ENCODE measurements at regions not wholly inside any gene's neighbourhood (a gene's known extent, or its start where the extent isn't known, plus 50 kb on each side); places are given as distances from the start of the nearest gene placed in this dataset.

GRCh38 chr4:128390475-128390996 lies 102.9 kb upstream of the PGRMC2 start:
- Histone ChIP-seq H3K4me3 (replicated peaks; ENCODE audit: insufficient read depth, low read length) (no peak overlapping the region), H3K27ac (replicated peaks) (no peak overlapping the region)
- no peak for DNase-seq (ENCODE audit: low read depth in 1 of 2, low spot score in 1 of 2)

GRCh38 chr4:128388796-128389195 lies 101.2 kb upstream of the PGRMC2 start:
- Histone ChIP-seq H3K27me3 (ENCODE audit: insufficient read depth, poor library complexity, severe bottlenecking) (no peaks in the 10 kb centered on the region), H3K4me3 (replicated peaks; ENCODE audit: insufficient read depth, low read length) (no peak overlapping the region), H3K27ac (replicated peaks) (no peak overlapping the region)
- DNase-seq (ENCODE audit: low read depth in 1 of 2, low spot score in 1 of 2): no peak
- TF ChIP-seq REST (IDR thresholded peaks at IDR 0.05; ENCODE audit: insufficient replicate concordance, low read depth) (no peak), GABPA (IDR thresholded peaks at IDR 0.05; ENCODE audit: low read depth) (no peak), SPI1 (IDR thresholded peaks at IDR 0.05; ENCODE audit: borderline replicate concordance, low read depth) (no peak), POLR2AphosphoS5 (IDR thresholded peaks at IDR 0.05; ENCODE audit: low read depth) (no peak), CTCF (IDR thresholded peaks at IDR 0.05; ENCODE audit: insufficient read depth, low read length) (no peak)

More at GRCh38 chr4:128390475-128390996, 102.9 kb upstream of the PGRMC2 start:
- no peak for TF ChIP-seq CTCF (IDR thresholded peaks at IDR 0.05; ENCODE audit: insufficient read depth, low read length)
- no peaks in the 10 kb centered on the region for H3K27me3 ChIP-seq (ENCODE audit: insufficient read depth, poor library complexity, severe bottlenecking)

GRCh38 chr4:128388352-128388630 lies 100.7 kb upstream of the PGRMC2 start:
- no peak for DNase-seq (ENCODE audit: low read depth in 1 of 2, low spot score in 1 of 2)
- TF ChIP-seq GABPA (IDR thresholded peaks at IDR 0.05; ENCODE audit: low read depth): no peak
- no peak for TF ChIP-seq POLR2AphosphoS5 (IDR thresholded peaks at IDR 0.05; ENCODE audit: low read depth)
- no peak for TF ChIP-seq SPI1 (IDR thresholded peaks at IDR 0.05; ENCODE audit: borderline replicate concordance, low read depth)
- TF ChIP-seq REST (IDR thresholded peaks at IDR 0.05; ENCODE audit: insufficient replicate concordance, low read depth): no peak
- TF ChIP-seq CTCF (IDR thresholded peaks at IDR 0.05; ENCODE audit: insufficient read depth, low read length): no peak
- Histone ChIP-seq H3K27ac (replicated peaks) (no peak overlapping the region), H3K4me3 (replicated peaks; ENCODE audit: insufficient read depth, low read length) (no peak overlapping the region), H3K27me3 (ENCODE audit: insufficient read depth, poor library complexity, severe bottlenecking) (no peaks in the 10 kb centered on the region)

- TF ChIP-seq REST (IDR thresholded peaks at IDR 0.05; ENCODE audit: insufficient replicate concordance, low read depth) (no peak), GABPA (IDR thresholded peaks at IDR 0.05; ENCODE audit: low read depth) (no peak), CTCF (IDR thresholded peaks at IDR 0.05; ENCODE audit: insufficient read depth, low read length) (no peak), POLR2AphosphoS5 (IDR thresholded peaks at IDR 0.05; ENCODE audit: low read depth) (no peak), SPI1 (IDR thresholded peaks at IDR 0.05; ENCODE audit: borderline replicate concordance, low read depth) (no peak)
- DNase-seq (ENCODE audit: low read depth in 1 of 2, low spot score in 1 of 2): no peak
- Histone ChIP-seq H3K4me3 (replicated peaks; ENCODE audit: insufficient read depth, low read length) (no peak overlapping the region), H3K27me3 (ENCODE audit: insufficient read depth, poor library complexity, severe bottlenecking) (no peaks in the 10 kb centered on the region), H3K27ac (replicated peaks) (peak overlapping the region; percentile 47; the same call in 1 of the 2 replicates)
Measured at GRCh38 chr4:128387600-128388351, 100.2 kb upstream of the PGRMC2 start.
